GM18505 (cell line): ENCODE measurements at regions not wholly inside any gene's neighbourhood (a gene's known extent, or its start where the extent isn't known, plus 50 kb on each side); places are given as distances from the start of the nearest gene placed in this dataset.
"Not testable (repeated sequence)": the region's sequence is repeated elsewhere in the genome, so short reads cannot be mapped to it uniquely, and the experiment has no call there.

Experiments used
- ATAC-seq: cut with Tn5 transposase; IDR thresholded peaks from one replicate; pipeline ENCODE4 v1.9.1; 2021; ENCODE audit not compliant: unreplicated experiment
- POLR2A ChIP-seq: IDR thresholded peaks from 4 replicates; pipeline ENCODE4 v1.6.1; 2011; ENCODE audit warnings: borderline replicate concordance; ENCODE audit not compliant: insufficient read depth, insufficient read length; ENCODE audit errors: extremely low read depth

DNA sequence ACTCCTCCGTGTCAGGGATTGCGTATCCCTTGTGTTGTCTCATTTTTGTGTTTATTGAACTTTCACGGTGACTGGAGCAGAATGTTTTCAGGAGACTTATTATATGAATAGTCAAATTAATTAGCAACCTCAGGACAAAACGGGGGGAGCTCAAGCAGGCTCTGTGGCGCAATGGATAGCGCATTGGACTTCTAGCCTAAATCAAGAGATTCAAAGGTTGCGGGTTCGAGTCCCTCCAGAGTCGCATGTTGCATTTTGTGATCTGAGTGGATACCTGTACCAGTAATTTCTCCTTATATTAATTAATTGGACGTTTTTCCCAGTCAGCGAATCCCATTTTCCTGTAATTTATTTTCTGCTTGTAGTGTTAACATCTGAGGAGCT is 89.1 kb upstream of the ZNF184 start:
- TF ChIP-seq POLR2A, result no peak
- ATAC-seq, result no peak

GRCh38 chr6:27558028-27558724 is 85.3 kb upstream of the ZNF184 start:
- no peak for ATAC-seq
- no peak for TF ChIP-seq POLR2A

GRCh38 chr6:27556406-27556805 is 83.5 kb upstream of the ZNF184 start:
- no peak for ATAC-seq
- no peak for TF ChIP-seq POLR2A

DNA sequence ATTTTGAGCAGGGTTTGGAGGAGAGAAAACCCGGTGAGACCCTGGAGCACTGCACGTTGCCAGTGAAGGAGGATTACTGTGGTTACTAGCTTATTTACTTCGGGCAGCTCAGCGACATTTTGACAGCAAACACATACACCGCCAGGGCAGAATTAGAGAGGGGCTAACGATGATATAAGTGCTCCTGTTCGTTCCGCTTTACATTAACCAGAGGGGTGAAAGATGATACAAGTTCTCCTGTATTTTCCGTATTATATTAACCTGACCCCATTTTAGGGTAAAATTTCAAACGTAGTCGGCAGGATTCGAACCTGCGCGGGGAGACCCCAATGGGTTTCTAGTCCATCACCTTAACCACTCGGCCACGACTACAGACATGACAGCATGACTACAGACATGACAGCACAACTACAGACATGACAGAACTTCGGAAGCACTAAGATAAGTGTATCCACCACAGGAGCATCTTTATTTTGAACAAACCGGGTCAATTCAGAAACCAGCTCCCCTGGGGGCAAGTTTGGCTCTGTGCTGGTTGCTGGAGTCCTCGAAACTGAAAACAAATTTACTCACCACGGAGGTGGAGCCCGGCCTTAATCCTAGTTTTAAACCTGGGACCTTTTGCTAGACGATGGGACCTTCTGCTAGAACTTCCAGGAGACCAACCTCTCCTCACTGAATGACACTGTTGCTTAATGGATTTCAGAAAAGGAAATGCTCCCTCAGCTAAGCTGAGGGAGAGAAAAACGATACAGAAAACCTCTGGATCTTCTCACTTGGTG is 80.4 kb upstream of the ZNF184 start:
- TF ChIP-seq POLR2A, result no peak
- ATAC-seq, result no peak

GRCh38 chr6:27551607-27552006 is 78.7 kb upstream of the ZNF184 start:
- no peak for ATAC-seq
- no peak for TF ChIP-seq POLR2A

DNA sequence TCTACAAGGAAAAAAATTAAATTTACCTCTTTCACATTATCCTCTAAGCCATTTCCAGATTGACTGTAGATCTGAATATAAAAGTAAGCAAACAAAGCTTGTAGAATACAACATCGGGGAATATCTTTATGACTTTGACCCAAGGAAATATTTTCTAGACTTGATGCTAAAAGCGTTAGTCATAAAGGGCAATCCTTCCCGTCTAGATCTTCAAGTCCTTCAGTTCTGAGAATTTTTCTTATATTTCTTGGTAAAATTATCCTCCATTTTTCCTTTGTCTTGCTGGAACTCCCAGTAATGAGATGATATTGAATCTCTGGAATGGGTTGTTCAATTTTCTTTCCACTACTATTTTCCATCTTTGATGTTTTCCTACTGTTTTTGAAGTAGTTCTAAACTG is 77.8 kb upstream of the ZNF184 start:
- no peak for ATAC-seq
- no peak for TF ChIP-seq POLR2A

GRCh38 chr6:27549241-27549598 is 76.3 kb upstream of the ZNF184 start:
- not testable (repeated sequence) for ATAC-seq

GRCh38 chr6:27547157-27548075 is 74.5 kb upstream of the ZNF184 start:
- no peak for ATAC-seq
- no peak for TF ChIP-seq POLR2A

DNA sequence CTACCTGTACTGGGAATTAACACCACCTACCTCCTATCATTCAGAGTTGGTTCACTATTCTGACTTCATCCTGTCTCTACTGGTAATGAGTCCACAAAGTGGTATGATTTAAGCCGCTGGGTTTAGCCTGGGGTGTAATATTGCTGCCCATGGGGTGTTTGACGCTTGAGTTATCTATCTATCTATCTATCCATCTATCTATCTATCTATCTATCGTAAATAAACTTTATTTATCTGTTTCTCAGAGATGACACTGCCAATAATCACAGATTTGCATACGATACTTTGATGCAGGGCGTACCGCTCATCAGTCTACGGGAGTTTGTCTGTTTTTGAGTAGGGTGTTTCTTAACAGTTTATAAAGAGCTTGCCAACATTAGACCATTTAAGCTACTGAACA is 73.6 kb upstream of the ZNF184 start:
- TF ChIP-seq POLR2A, result no peak
- no peak for ATAC-seq

GRCh38 chr6:27545271-27546046 is 72.6 kb upstream of the ZNF184 start:
- no peak for TF ChIP-seq POLR2A
- no peak for ATAC-seq

DNA sequence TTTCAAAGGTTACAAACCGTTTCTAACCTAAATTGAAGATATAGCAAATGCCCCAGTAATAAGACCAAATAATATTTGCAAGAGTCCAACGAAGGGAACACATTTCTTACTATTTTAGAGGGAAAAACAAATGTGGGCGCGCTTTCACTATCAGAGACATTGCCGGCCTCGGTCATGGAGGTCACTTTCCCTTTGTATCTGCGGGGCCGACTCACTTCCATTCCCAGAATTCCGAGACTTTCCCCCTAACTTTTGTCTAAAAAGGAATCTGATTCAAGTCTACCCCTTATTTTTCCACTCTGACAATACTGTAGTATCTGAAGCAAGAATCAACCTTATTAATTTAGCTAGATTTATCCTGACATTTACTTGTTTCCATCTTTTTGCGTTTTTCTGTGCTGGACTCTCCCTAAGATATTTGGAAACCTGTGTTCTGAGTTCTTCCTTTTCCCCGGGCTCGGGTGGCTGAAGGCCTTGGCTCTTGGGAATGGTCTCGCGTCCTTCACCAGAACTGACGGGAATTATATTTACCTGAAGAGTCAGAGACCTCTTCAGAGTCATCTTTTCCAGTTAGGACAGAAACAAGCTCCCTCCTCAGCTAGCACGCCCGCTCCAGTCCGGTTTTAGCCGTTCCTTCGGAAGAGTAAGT is 71.8 kb upstream of the ZNF184 start:
- no peak for ATAC-seq
- no peak for TF ChIP-seq POLR2A

GRCh38 chr6:27544135-27544534 is 71.2 kb upstream of the ZNF184 start:
- ATAC-seq, result not testable (repeated sequence)

GRCh38 chr6:27542485-27542884 is 69.6 kb upstream of the ZNF184 start:
- TF ChIP-seq POLR2A, result no peak
- ATAC-seq, result no peak

GRCh38 chr6:27541933-27542297 is 69.0 kb upstream of the ZNF184 start:
- ATAC-seq, result no peak
- TF ChIP-seq POLR2A, result no peak
